HepG2 (cell line): ENCODE measurements at regions not wholly inside any gene's neighbourhood (a gene's known extent, or its start where the extent isn't known, plus 50 kb on each side); places are given as distances from the start of the nearest gene placed in this dataset.

Source experiments
- HIVEP1 ChIP-seq: sonication (generic); formaldehyde crosslinking; IDR thresholded peaks from 2 replicates; pipeline ENCODE4 v1.4.0; 2020; ENCODE audit warnings: mild to moderate bottlenecking, missing genetic modification reagents
- KLF6 ChIP-seq: IDR thresholded peaks from 2 replicates; pipeline ENCODE4 v1.8.0; 2016; ENCODE audit warnings: missing biosample characterization, missing genetic modification reagents
- MYNN ChIP-seq: sonication (generic); formaldehyde crosslinking; IDR thresholded peaks from 2 replicates; pipeline ENCODE4 v1.4.0; 2020; ENCODE audit warnings: mild to moderate bottlenecking, low read depth, missing genetic modification reagents
- RFX1 ChIP-seq: fragments of 450-650 bp; IDR thresholded peaks from 2 replicates; pipeline ENCODE4 v1.6.1; 2017
- SNAI1 ChIP-seq: sonication (generic); formaldehyde crosslinking; IDR thresholded peaks from 2 replicates; pipeline ENCODE4 v1.5.0; 2020; ENCODE audit warnings: mild to moderate bottlenecking, missing genetic modification reagents, borderline replicate concordance
- ZNF253 ChIP-seq: sonication (generic); formaldehyde crosslinking; IDR thresholded peaks from 2 replicates; pipeline ENCODE4 v1.8.0; 2022; ENCODE audit warnings: mild to moderate bottlenecking, missing genetic modification reagents, borderline replicate concordance
- ZSCAN22 ChIP-seq: sonication (generic); formaldehyde crosslinking; IDR thresholded peaks from 2 replicates; pipeline ENCODE4 v1.4.0; 2020; ENCODE audit warnings: mild to moderate bottlenecking, missing genetic modification reagents
- TF ChIP-seq, protein P1 (sequence below): sonication (generic); formaldehyde crosslinking; IDR thresholded peaks from 2 replicates; pipeline ENCODE4 v1.5.0; 2020; ENCODE audit warnings: mild to moderate bottlenecking, missing genetic modification reagents, moderate library complexity

DNA sequence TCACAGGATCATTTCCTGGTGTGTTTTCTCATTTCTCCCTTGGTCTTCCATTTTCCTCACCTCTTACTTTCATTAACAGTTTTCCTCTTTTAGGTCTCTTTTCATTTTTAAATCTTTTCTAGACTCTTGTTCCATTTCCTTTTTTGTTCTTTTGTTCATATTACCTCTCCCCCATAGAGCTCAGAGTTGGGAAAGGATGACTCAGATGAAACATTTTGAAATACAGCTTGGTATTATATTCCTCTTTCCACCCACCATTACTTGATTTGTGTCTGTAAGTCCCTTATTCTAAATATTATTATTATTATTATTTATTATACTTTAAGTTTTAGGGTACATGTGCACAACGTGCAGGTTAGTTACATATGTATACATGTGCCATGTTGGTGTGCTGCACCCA, 153.1 kb downstream of the VGLL3 start:
- TF ChIP-seq HIVEP1 (CRISPR knock-in tag): no peak
- TF ChIP-seq, protein P1, sequence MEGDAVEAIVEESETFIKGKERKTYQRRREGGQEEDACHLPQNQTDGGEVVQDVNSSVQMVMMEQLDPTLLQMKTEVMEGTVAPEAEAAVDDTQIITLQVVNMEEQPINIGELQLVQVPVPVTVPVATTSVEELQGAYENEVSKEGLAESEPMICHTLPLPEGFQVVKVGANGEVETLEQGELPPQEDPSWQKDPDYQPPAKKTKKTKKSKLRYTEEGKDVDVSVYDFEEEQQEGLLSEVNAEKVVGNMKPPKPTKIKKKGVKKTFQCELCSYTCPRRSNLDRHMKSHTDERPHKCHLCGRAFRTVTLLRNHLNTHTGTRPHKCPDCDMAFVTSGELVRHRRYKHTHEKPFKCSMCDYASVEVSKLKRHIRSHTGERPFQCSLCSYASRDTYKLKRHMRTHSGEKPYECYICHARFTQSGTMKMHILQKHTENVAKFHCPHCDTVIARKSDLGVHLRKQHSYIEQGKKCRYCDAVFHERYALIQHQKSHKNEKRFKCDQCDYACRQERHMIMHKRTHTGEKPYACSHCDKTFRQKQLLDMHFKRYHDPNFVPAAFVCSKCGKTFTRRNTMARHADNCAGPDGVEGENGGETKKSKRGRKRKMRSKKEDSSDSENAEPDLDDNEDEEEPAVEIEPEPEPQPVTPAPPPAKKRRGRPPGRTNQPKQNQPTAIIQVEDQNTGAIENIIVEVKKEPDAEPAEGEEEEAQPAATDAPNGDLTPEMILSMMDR (CRISPR knock-in tag): no peak
- no peak for TF ChIP-seq ZSCAN22
- TF ChIP-seq ZNF253 (CRISPR knock-in tag): no peak
- TF ChIP-seq RFX1: no peak
- TF ChIP-seq KLF6: no peak
- no peak for TF ChIP-seq SNAI1 (CRISPR knock-in tag)
- TF ChIP-seq MYNN (CRISPR knock-in tag): no peak
